Upper lobe of left lung (tissue), 4 donors: ENCODE measurements at regions not wholly inside any gene's neighbourhood (a gene's known extent, or its start where the extent isn't known, plus 50 kb on each side); places are given as distances from the start of the nearest gene placed in this dataset.

Experiments used
- POLR2A ChIP-seq, 4 donors: fragments of 450-650 bp; IDR thresholded peaks; one replicate each; pipeline ENCODE4 v1.5.1; 2016 to 2017; ENCODE audit warnings: antibody characterized with exemption in 4 of 4, mild to moderate bottlenecking in 2 of 4
- TF ChIP-seq, protein P1 (sequence below), 6 experiments: fragments of 450-650 bp in 4 of 6; fragments of 200-600 bp in 2 of 6; sonication (generic) in 2 of 6; IDR thresholded peaks; one replicate each; pipeline ENCODE4 v1.5.1; 2016 to 2019; ENCODE audit warnings: antibody characterized with exemption in 6 of 6

- TF ChIP-seq, protein P1, sequence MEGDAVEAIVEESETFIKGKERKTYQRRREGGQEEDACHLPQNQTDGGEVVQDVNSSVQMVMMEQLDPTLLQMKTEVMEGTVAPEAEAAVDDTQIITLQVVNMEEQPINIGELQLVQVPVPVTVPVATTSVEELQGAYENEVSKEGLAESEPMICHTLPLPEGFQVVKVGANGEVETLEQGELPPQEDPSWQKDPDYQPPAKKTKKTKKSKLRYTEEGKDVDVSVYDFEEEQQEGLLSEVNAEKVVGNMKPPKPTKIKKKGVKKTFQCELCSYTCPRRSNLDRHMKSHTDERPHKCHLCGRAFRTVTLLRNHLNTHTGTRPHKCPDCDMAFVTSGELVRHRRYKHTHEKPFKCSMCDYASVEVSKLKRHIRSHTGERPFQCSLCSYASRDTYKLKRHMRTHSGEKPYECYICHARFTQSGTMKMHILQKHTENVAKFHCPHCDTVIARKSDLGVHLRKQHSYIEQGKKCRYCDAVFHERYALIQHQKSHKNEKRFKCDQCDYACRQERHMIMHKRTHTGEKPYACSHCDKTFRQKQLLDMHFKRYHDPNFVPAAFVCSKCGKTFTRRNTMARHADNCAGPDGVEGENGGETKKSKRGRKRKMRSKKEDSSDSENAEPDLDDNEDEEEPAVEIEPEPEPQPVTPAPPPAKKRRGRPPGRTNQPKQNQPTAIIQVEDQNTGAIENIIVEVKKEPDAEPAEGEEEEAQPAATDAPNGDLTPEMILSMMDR (IDR thresholded peaks at IDR 0.05) = no peak
- no peak for TF ChIP-seq POLR2A (IDR thresholded peaks at IDR 0.05)
These were observed 105.0 kb upstream of the METAP2 start for GRCh38 chr12:95368931-95369330.
